ENCODE measurements at regions not wholly inside any gene's neighbourhood (a gene's known extent, or its start where the extent isn't known, plus 50 kb on each side); places are given as distances from the start of the nearest gene placed in this dataset.

DNA sequence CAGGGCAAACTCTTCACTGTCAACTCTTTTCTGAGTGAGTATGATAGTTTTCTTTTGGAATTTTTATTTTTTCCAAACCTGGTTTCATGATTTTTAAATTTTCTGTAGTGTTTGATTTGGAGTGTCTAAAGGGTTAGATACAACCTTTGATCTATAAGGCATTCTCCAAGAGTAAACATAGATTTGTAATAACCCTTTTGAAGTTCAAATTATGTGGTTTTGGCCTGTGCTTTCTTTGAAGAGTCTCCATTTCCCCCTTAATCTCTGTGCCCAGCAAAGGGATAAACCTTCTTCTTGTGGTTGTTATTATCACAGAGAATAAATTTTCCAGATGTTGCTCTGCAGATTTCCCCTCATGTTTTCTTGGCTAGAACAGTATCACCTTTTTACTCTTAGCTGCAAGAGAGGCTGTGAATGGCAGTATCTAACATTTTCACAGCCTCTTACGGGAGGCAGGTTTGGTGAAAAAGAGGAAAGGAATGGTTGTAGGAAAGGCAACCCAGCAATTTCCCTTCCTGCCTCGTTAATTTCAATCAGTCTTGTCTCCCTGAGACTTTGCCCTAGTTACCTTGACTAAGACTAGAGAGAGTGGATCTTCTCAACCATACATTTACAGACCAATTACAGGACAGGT is 83.3 kb upstream of the AKIRIN2 start:
- peaks cover 3% of the 10 kb centered on the region for H3K9me3 Mint-ChIP-seq (ENCODE audit: low read depth)
- TF ChIP-seq CTCF (IDR thresholded peaks at IDR 0.05; ENCODE audit: unreplicated experiment): no peak
- no peaks in the 10 kb centered on the region for H3K27me3 Mint-ChIP-seq

GRCh38 chr6:87784690-87785089 is 82.7 kb upstream of the AKIRIN2 start:
- Mint-ChIP-seq H3K27me3 (no peaks in the 10 kb centered on the region), H3K36me3 (ENCODE audit: insufficient read depth) (no peaks in the 10 kb centered on the region), H3K9me3 (ENCODE audit: low read depth) (peaks cover 3% of the 10 kb centered on the region), H3K27ac (no peak overlapping the region), H3K4me3 (ENCODE audit: low read depth) (no peak overlapping the region), H3K4me1 (ENCODE audit: low read depth) (peaks cover 4% of the 10 kb centered on the region)
- TF ChIP-seq CTCF (IDR thresholded peaks at IDR 0.05; ENCODE audit: unreplicated experiment): no peak
- no peak for DNase-seq (ENCODE audit: low spot score, unreplicated experiment)

More for the DNA sequence above, 83.3 kb upstream of the AKIRIN2 start:
- Mint-ChIP-seq H3K36me3 (ENCODE audit: insufficient read depth) (no peaks in the 10 kb centered on the region), H3K4me1 (ENCODE audit: low read depth) (peaks cover 8% of the 10 kb centered on the region), H3K27ac (no peak overlapping the region), H3K4me3 (ENCODE audit: low read depth) (no peak overlapping the region)
- DNase-seq (ENCODE audit: low spot score, unreplicated experiment): no peak

- no peak overlapping the region for H3K27ac Mint-ChIP-seq
- H3K4me3 Mint-ChIP-seq (ENCODE audit: low read depth): no peak overlapping the region
- no peaks in the 10 kb centered on the region for H3K4me1 Mint-ChIP-seq (ENCODE audit: low read depth)
- no peaks in the 10 kb centered on the region for H3K36me3 Mint-ChIP-seq (ENCODE audit: insufficient read depth)
- no peaks in the 10 kb centered on the region for H3K27me3 Mint-ChIP-seq
- no peak for TF ChIP-seq CTCF (IDR thresholded peaks at IDR 0.05; ENCODE audit: unreplicated experiment)
- peaks cover 3% of the 10 kb centered on the region for H3K9me3 Mint-ChIP-seq (ENCODE audit: low read depth)
- DNase-seq (ENCODE audit: low spot score, unreplicated experiment): no peak
Observed at GRCh38 chr6:87784051-87784450, 82.0 kb upstream of the AKIRIN2 start.

DNA sequence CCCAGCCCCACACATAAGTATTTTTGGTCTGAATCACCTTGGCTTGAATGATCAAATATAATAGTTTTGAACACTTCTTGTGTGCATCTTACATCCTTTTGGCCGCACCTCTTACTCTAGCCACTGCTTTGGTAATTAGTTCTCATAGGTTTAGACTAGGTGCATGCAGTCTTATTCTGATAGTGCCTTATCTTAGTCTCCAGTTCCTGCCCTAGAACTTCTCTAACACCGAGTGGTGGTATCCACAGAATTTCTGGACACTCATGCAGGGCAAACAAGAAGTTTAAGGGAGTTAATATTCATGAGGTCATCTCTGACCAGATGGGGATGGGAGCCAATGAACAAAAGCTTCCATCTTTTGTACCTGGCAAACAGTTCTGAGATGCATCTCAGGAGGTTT is 77.5 kb upstream of the AKIRIN2 start:
- peaks cover 3% of the 10 kb centered on the region for H3K9me3 Mint-ChIP-seq (ENCODE audit: low read depth)
- TF ChIP-seq CTCF (IDR thresholded peaks at IDR 0.05; ENCODE audit: unreplicated experiment): no peak
- no peaks in the 10 kb centered on the region for H3K4me1 Mint-ChIP-seq (ENCODE audit: low read depth)
- no peak overlapping the region for H3K4me3 Mint-ChIP-seq (ENCODE audit: low read depth)
- no peak for DNase-seq (ENCODE audit: low spot score, unreplicated experiment)
- H3K27ac Mint-ChIP-seq: no peak overlapping the region
- no peaks in the 10 kb centered on the region for H3K27me3 Mint-ChIP-seq
- no peaks in the 10 kb centered on the region for H3K36me3 Mint-ChIP-seq (ENCODE audit: insufficient read depth)

- peak overlapping the region; percentile 86 for H3K27ac Mint-ChIP-seq
- peaks cover 19% of the 10 kb centered on the region for H3K4me1 Mint-ChIP-seq (ENCODE audit: low read depth)
- H3K9me3 Mint-ChIP-seq (ENCODE audit: low read depth): peaks cover 4% of the 10 kb centered on the region
- H3K36me3 Mint-ChIP-seq (ENCODE audit: insufficient read depth): no peaks in the 10 kb centered on the region
- H3K4me3 Mint-ChIP-seq (ENCODE audit: low read depth): no peak overlapping the region
- no peak for DNase-seq (ENCODE audit: low spot score, unreplicated experiment)
- no peaks in the 10 kb centered on the region for H3K27me3 Mint-ChIP-seq
- no peak for TF ChIP-seq CTCF (IDR thresholded peaks at IDR 0.05; ENCODE audit: unreplicated experiment)
Observed at GRCh38 chr6:87772597-87773530, 70.8 kb upstream of the AKIRIN2 start.
